Smooth muscle cell (in vitro differentiated cells): ENCODE measurements at regions not wholly inside any gene's neighbourhood (a gene's known extent, or its start where the extent isn't known, plus 50 kb on each side); places are given as distances from the start of the nearest gene placed in this dataset.

ENCODE experiments used
- DNase-seq: peaks from one replicate; lab custom pipeline; 2025; ENCODE audit not compliant: unreplicated experiment; lab: John Stamatoyannopoulos, UW
- H2AFZ ChIP-seq: fragments of 200-600 bp; sonication (generic); 2 replicates; pipeline ENCODE4 v1.6.0; 2016; ENCODE audit warnings: antibody characterized with exemption, low read depth, mild to moderate bottlenecking
- H3F3A ChIP-seq: fragments of 200-600 bp; sonication (generic); 2 replicates; pipeline ENCODE4 v1.6.0; 2017; ENCODE audit warnings: antibody characterized with exemption, low read depth
- H3K27ac ChIP-seq: fragments of 200-600 bp; sonication (generic); 2 replicates; pipeline ENCODE4 v1.5.1; 2016; ENCODE audit warnings: low read depth, mild to moderate bottlenecking
- H3K27me3 ChIP-seq: fragments of 200-600 bp; sonication (generic); 2 replicates; pipeline ENCODE4 v1.6.1; 2016; ENCODE audit warnings: low read depth, mild to moderate bottlenecking
- H3K36me3 ChIP-seq: fragments of 200-600 bp; sonication (generic); 2 replicates; pipeline ENCODE4 v1.5.1; 2016; ENCODE audit warnings: low read depth
- H3K4me1 ChIP-seq: fragments of 200-600 bp; sonication (generic); 2 replicates; pipeline ENCODE4 v1.5.1; 2016; ENCODE audit warnings: low read depth
- H3K4me2 ChIP-seq: fragments of 200-600 bp; sonication (generic); 2 replicates; pipeline ENCODE4 v1.6.0; 2016; ENCODE audit warnings: mild to moderate bottlenecking
- H3K4me3 ChIP-seq: fragments of 200-600 bp; sonication (generic); 2 replicates; pipeline ENCODE4 v1.5.1; 2016; ENCODE audit warnings: mild to moderate bottlenecking
- H3K79me2 ChIP-seq: fragments of 200-600 bp; sonication (generic); 2 replicates; pipeline ENCODE4 v1.6.0; 2016; ENCODE audit warnings: low read depth, mild to moderate bottlenecking
- H3K9ac ChIP-seq: fragments of 200-600 bp; sonication (generic); 2 replicates; pipeline ENCODE4 v1.6.0; 2016; ENCODE audit warnings: low read depth
- H3K9me3 ChIP-seq: fragments of 200-600 bp; sonication (generic); replicated peaks from 2 replicates; pipeline ENCODE4 v1.5.1; 2016; ENCODE audit warnings: low read depth
- H4K20me1 ChIP-seq: fragments of 200-600 bp; sonication (generic); 2 replicates; pipeline ENCODE4 v1.6.0; 2016; ENCODE audit warnings: low read depth
- CTCF ChIP-seq: fragments of 200-600 bp; sonication (generic); IDR thresholded peaks from 2 replicates; pipeline ENCODE4 v1.5.1; 2017; ENCODE audit warnings: borderline replicate concordance, mild to moderate bottlenecking, antibody characterized with exemption; ENCODE audit not compliant: insufficient read depth, poor library complexity, severe bottlenecking
- WGBS: methylation state at CpG from one replicate; pipeline ENCODE4 v1.1.7; 2016; ENCODE audit warnings: low lambda C conversion rate; 5-methylcytosine and 5-hydroxymethylcytosine counted together

- H3K4me2 ChIP-seq = no peak overlapping the region
- H3K4me3 ChIP-seq = no peak overlapping the region
- no peaks in the 10 kb centered on the region for H3K36me3 ChIP-seq
- TF ChIP-seq CTCF = no peak
- H4K20me1 ChIP-seq = no peaks in the 10 kb centered on the region
- no peak overlapping the region for H3K27ac ChIP-seq
- no peaks in the 10 kb centered on the region for H3K4me1 ChIP-seq
- WGBS = 86% methylated on average over 8 of the region's 8 CpGs
- no peak for DNase-seq
- H3K27me3 ChIP-seq = peaks cover 3% of the 10 kb centered on the region
- no peaks in the 10 kb centered on the region for H3F3A ChIP-seq
- H3K9ac ChIP-seq = no peak overlapping the region
- H3K9me3 ChIP-seq = no peaks in the 10 kb centered on the region
- no peak overlapping the region for H2AFZ ChIP-seq
- H3K79me2 ChIP-seq = no peaks in the 10 kb centered on the region
Observed at GRCh38 chr1:204742676-204743251, 57.2 kb upstream of the LRRN2 start.

- Histone ChIP-seq H3K9me3 (no peaks in the 10 kb centered on the region), H3K4me1 (no peaks in the 10 kb centered on the region), H3K4me3 (no peak overlapping the region), H3K4me2 (no peak overlapping the region), H3F3A (no peaks in the 10 kb centered on the region), H2AFZ (no peak overlapping the region), H3K79me2 (no peaks in the 10 kb centered on the region), H3K36me3 (no peaks in the 10 kb centered on the region), H3K9ac (no peak overlapping the region), H4K20me1 (no peaks in the 10 kb centered on the region), H3K27me3 (peaks cover 3% of the 10 kb centered on the region), H3K27ac (no peak overlapping the region)
- TF ChIP-seq CTCF = no peak
- WGBS = 91% methylated on average over 7 of the region's 7 CpGs
- no peak for DNase-seq
Observed at GRCh38 chr1:204744107-204744779, 58.7 kb upstream of the LRRN2 start.

GRCh38 chr1:204746838-204747442 is 61.4 kb upstream of the LRRN2 start:
- Histone ChIP-seq H3K4me1 (peaks cover 5% of the 10 kb centered on the region), H3K27ac (no peak overlapping the region), H3F3A (no peaks in the 10 kb centered on the region), H3K36me3 (no peaks in the 10 kb centered on the region), H3K79me2 (no peaks in the 10 kb centered on the region), H3K9ac (no peak overlapping the region), H2AFZ (no peak overlapping the region), H3K4me3 (no peak overlapping the region), H3K4me2 (no peak overlapping the region), H4K20me1 (no peaks in the 10 kb centered on the region), H3K9me3 (no peaks in the 10 kb centered on the region), H3K27me3 (peaks cover 3% of the 10 kb centered on the region)
- TF ChIP-seq CTCF = peak; percentile 83
- no peak for DNase-seq
